Uterus (tissue), 3 donors: ENCODE measurements at regions not wholly inside any gene's neighbourhood (a gene's known extent, or its start where the extent isn't known, plus 50 kb on each side); places are given as distances from the start of the nearest gene placed in this dataset.

Experiments used
- DNase-seq, 2 donors: peaks; one replicate each; pipeline ENCODE4 v3.0.0-alpha.2; 2019 to 2020
- H3K27ac ChIP-seq, 2 donors: fragments of 200-600 bp; sonication (generic); 1 replicate in 1 of 2; 2 replicates in 1 of 2; pipeline ENCODE4 v1.5.1; 2016 to 2018
- H3K27me3 ChIP-seq, 2 donors: fragments of 200-600 bp; sonication (generic); one replicate each; pipeline ENCODE4 v1.5.1; 2018 to 2019; ENCODE audit warnings: control low read depth in 1 of 2
- H3K36me3 ChIP-seq, 2 donors: fragments of 200-600 bp; sonication (generic); one replicate each; pipeline ENCODE4 v1.5.1; 2019; ENCODE audit warnings: control low read depth in 1 of 2
- H3K4me1 ChIP-seq, 2 donors: fragments of 200-600 bp; sonication (generic); one replicate each; pipeline ENCODE4 v1.5.1; 2018 to 2019; ENCODE audit warnings: control low read depth in 1 of 2
- H3K4me3 ChIP-seq, 2 donors: fragments of 200-600 bp; sonication (generic); 1 replicate in 1 of 2; 2 replicates in 1 of 2; pipeline ENCODE4 v1.5.1; 2018 to 2019; ENCODE audit warnings: mild to moderate bottlenecking in 1 of 2
- H3K9me3 ChIP-seq, 2 donors: fragments of 200-600 bp; sonication (generic); one replicate each; pipeline ENCODE4 v1.5.1; 2019; ENCODE audit warnings: control low read depth in 1 of 2
- CTCF ChIP-seq, 4 experiments: fragments of 200-600 bp in 2 of 4; fragments of 450-650 bp in 2 of 4; sonication (generic) in 2 of 4; IDR thresholded peaks; one replicate each; pipeline ENCODE4 v1.5.1; 2016 to 2019; ENCODE audit warnings: antibody characterized with exemption in 4 of 4, mild to moderate bottlenecking in 2 of 4, moderate library complexity in 1 of 4
- POLR2A ChIP-seq, 2 donors: fragments of 450-650 bp; IDR thresholded peaks; one replicate each; pipeline ENCODE4 v1.6.1; 2016; ENCODE audit warnings: antibody characterized with exemption in 2 of 2, mild to moderate bottlenecking in 1 of 2, moderate library complexity in 1 of 2
- intact Hi-C: fragments of 100-400 bp; cut with DNase I; formaldehyde crosslinking; loops from one replicate; pipeline ENCODE4 v1.15.1; 2023; ENCODE audit warnings: low total_unique reads
- donor health status: DM: yes; HTN: yes; CAD: no.

- H3K27ac ChIP-seq, result no peak overlapping the region
- H3K36me3 ChIP-seq, result no peaks in the 10 kb centered on the region
- H3K9me3 ChIP-seq, result no peaks in the 10 kb centered on the region
- no peak overlapping the region for H3K4me3 ChIP-seq
- H3K27me3 ChIP-seq, result no peaks in the 10 kb centered on the region
- no peak for TF ChIP-seq POLR2A (IDR thresholded peaks at IDR 0.05)
- no peak for TF ChIP-seq CTCF (IDR thresholded peaks at IDR 0.05)
- intact Hi-C loops, result no loop called here
- H3K4me1 ChIP-seq, result no peaks in the 10 kb centered on the region
- DNase-seq, result no peak
Measured at GRCh38 chr2:128768041-128768440, 449.4 kb upstream of the HS6ST1 start.

DNA sequence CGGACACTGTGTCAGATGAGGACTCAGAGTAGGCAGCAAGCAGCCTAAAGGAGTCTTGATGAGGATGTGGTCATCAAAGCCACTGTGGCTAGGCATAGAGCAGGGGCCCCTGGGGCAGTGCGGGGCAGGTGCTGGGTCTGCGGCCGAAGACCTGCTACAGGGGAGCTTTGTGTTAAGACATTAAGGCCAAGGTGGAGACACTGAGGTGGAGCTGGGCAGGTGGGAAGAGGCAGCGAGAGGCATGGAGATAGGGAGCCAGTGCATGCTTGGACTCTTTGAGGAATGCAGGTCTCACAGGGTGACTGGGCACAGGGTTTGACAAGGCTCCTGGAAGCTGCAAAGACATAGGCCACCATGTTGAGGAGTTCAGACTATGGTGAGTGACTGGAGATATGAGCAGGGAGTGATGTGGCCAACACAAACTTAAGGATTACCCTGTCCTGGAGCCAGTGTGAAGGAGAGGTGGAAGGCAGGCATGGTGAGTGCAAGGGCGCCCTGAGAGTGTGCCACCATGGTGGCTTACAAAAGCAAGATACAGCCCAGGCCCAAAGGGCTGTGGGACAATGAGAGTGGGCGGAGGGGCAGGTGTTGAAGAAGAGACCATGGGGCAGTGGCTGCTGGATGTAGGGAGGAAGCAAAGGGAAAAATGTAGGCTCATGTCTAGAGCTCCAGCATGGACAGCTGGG lies 450.9 kb upstream of the HS6ST1 start:
- Histone ChIP-seq H3K27ac (no peak overlapping the region), H3K4me3 (no peak overlapping the region), H3K4me1 (no peaks in the 10 kb centered on the region), H3K27me3 (no peaks in the 10 kb centered on the region), H3K36me3 (no peaks in the 10 kb centered on the region), H3K9me3 (no peaks in the 10 kb centered on the region)
- no peak for DNase-seq
- TF ChIP-seq POLR2A (IDR thresholded peaks at IDR 0.05) (no peak), CTCF (IDR thresholded peaks at IDR 0.05) (no peak)
- intact Hi-C loops, result no loop called here

GRCh38 chr2:128770143-128771085 lies 451.7 kb upstream of the HS6ST1 start:
- Histone ChIP-seq H3K27ac (no peak overlapping the region), H3K27me3 (no peaks in the 10 kb centered on the region), H3K4me3 (no peak overlapping the region), H3K9me3 (no peaks in the 10 kb centered on the region), H3K36me3 (no peaks in the 10 kb centered on the region), H3K4me1 (no peaks in the 10 kb centered on the region)
- intact Hi-C loops, result no loop called here
- no peak for TF ChIP-seq POLR2A (IDR thresholded peaks at IDR 0.05)
- no peak for TF ChIP-seq CTCF (IDR thresholded peaks at IDR 0.05)
- no peak for DNase-seq

- Histone ChIP-seq H3K9me3 (no peaks in the 10 kb centered on the region), H3K27ac (no peak overlapping the region), H3K36me3 (no peaks in the 10 kb centered on the region), H3K4me1 (no peaks in the 10 kb centered on the region), H3K27me3 (no peaks in the 10 kb centered on the region), H3K4me3 (no peak overlapping the region)
- TF ChIP-seq POLR2A (IDR thresholded peaks at IDR 0.05) (no peak), CTCF (IDR thresholded peaks at IDR 0.05) (no peak)
- intact Hi-C loops, result no loop called here
- DNase-seq, result no peak
Measured at GRCh38 chr2:128771401-128771800, 452.7 kb upstream of the HS6ST1 start.

GRCh38 chr2:128772671-128773070 lies 454.0 kb upstream of the HS6ST1 start:
- Histone ChIP-seq H3K4me1 (no peaks in the 10 kb centered on the region), H3K9me3 (no peaks in the 10 kb centered on the region), H3K27me3 (no peaks in the 10 kb centered on the region), H3K27ac (no peak overlapping the region), H3K4me3 (no peak overlapping the region), H3K36me3 (no peaks in the 10 kb centered on the region)
- DNase-seq, result no peak
- TF ChIP-seq CTCF (IDR thresholded peaks at IDR 0.05), result no peak
- TF ChIP-seq POLR2A (IDR thresholded peaks at IDR 0.05), result no peak
- intact Hi-C loops, result no loop called here
